ENCODE measurements at regions not wholly inside any gene's neighbourhood (a gene's known extent, or its start where the extent isn't known, plus 50 kb on each side); places are given as distances from the start of the nearest gene placed in this dataset.

DNA sequence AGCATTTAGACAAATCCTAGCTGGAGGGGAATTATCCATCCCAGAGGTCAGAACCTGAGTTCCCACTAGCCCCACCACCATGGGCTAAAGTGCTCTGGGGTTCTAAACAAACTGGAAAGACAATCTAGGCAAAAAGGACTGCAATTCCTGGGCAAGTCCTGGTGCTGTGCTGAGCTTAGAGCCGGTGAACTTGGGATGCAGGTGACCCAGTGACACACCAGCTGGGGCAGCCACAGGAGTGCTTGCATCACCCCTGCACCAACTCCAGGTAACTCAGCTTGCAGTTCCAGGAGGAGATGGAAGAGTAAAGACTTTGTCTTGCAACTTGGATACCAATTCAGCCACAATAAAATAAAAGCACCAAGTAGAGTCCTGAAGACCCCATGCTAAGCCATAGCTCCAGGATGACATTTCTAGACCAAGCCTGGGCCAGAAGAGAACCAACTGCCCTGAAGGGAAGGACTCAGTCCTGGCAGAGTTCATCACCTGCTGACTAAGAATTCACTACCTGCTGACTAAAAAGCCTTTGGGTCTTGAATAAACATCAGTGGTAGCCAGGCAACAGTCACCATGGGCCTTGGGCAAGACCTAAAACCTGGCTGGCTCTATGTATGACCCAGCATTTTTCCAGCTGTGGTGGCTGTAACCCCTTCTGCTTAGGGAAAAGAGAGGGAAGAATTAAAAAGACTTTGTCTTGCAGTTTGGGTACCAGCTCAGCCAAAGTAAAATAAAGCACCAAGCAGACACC lies 223.4 kb upstream of the DIO2 start:
- H3K27me3 ChIP-seq (ENCODE audit: insufficient read depth) = no peaks in the 10 kb centered on the region
- ChIA-PET POLR2A (no interaction called here), CTCF (no interaction called here)
- no peak overlapping the region for H3K4me2 ChIP-seq
- H3F3A ChIP-seq (replicated peaks; ENCODE audit: insufficient read depth) = no peaks in the 10 kb centered on the region
- no peaks in the 10 kb centered on the region for H4K20me1 ChIP-seq (ENCODE audit: insufficient read depth)
- no peaks in the 10 kb centered on the region for H3K9me2 ChIP-seq
- no peaks in the 10 kb centered on the region for H3K4me1 ChIP-seq (ENCODE audit: control insufficient read depth in 1 of 2, insufficient read depth in 2 of 2, low read depth in 1 of 2, low read length in 1 of 2)
- no peaks in the 10 kb centered on the region for H3K9me3 ChIP-seq
- H3K79me2 ChIP-seq (ENCODE audit: insufficient read depth) = no peaks in the 10 kb centered on the region
- 71% methylated on average over 1 of the region's 1 CpG for WGBS (ENCODE audit: low lambda C conversion rate)
- DNase-seq = no peak
- H3K4me3 ChIP-seq (ENCODE audit: low read depth in 2 of 2, low read length in 1 of 2) = no peak overlapping the region
- H3K9ac ChIP-seq = no peak overlapping the region
- H2AFZ ChIP-seq (ENCODE audit: low read depth) = no peak overlapping the region
- no peaks in the 10 kb centered on the region for H3K36me3 ChIP-seq (replicated peaks in 1 of 2; ENCODE audit: control insufficient read depth in 1 of 2, insufficient read depth in 2 of 2, low read length in 1 of 2)
- TF ChIP-seq TAF1 (IDR thresholded peaks at IDR 0.05; ENCODE audit: borderline replicate concordance, low read depth, low read length) (no peak), GATA2 (CRISPR knock-in tag; IDR thresholded peaks at IDR 0.05) (no peak), NFIC (IDR thresholded peaks at IDR 0.05; ENCODE audit: borderline replicate concordance) (no peak), NRF1 (IDR thresholded peaks at IDR 0.05; ENCODE audit: low read depth, low read length) (no peak), CHD2 (IDR thresholded peaks at IDR 0.05; ENCODE audit: low read length, partially characterized antibody) (no peak), FOSL2 (IDR thresholded peaks at IDR 0.05; ENCODE audit: borderline replicate concordance, low read depth) (no peak)
- no peak overlapping the region for H3K27ac ChIP-seq (ENCODE audit: low read depth in 2 of 2, low read length in 1 of 2)

DNA sequence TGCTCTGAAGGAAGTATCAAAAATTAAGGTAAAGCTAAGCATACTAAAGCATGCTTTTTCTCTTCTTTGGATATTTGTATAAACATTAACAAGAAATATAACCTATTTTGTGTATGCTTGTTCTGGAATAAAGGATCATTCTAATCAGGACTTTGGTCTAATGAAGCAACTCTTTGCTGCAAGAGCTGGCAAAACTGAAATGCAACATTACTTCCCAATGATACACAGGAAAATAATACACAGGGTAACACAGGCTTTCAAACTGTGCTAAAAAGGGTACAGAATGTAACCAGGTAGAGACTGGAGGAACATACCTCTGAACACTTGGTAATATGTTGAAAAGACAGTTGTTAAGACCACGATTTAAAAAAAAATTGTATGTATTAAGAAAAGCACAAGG lies 222.5 kb upstream of the DIO2 start:
- Histone ChIP-seq H3K9me2 (no peaks in the 10 kb centered on the region), H4K20me1 (ENCODE audit: insufficient read depth) (no peaks in the 10 kb centered on the region), H3K27me3 (ENCODE audit: insufficient read depth) (no peaks in the 10 kb centered on the region), H3K4me3 (ENCODE audit: low read depth in 2 of 2, low read length in 1 of 2) (no peak overlapping the region), H3K4me1 (ENCODE audit: control insufficient read depth in 1 of 2, insufficient read depth in 2 of 2, low read depth in 1 of 2, low read length in 1 of 2) (no peaks in the 10 kb centered on the region), H3K9ac (no peak overlapping the region), H2AFZ (ENCODE audit: low read depth) (no peak overlapping the region), H3K36me3 (replicated peaks in 1 of 2; ENCODE audit: control insufficient read depth in 1 of 2, insufficient read depth in 2 of 2, low read length in 1 of 2) (no peaks in the 10 kb centered on the region), H3F3A (replicated peaks; ENCODE audit: insufficient read depth) (no peaks in the 10 kb centered on the region), H3K79me2 (ENCODE audit: insufficient read depth) (no peaks in the 10 kb centered on the region), H3K4me2 (no peak overlapping the region), H3K27ac (ENCODE audit: low read depth in 2 of 2, low read length in 1 of 2) (no peak overlapping the region), H3K9me3 (no peaks in the 10 kb centered on the region)
- TF ChIP-seq RXRA (IDR thresholded peaks at IDR 0.05; ENCODE audit: borderline replicate concordance, low read depth) = no peak
- TF ChIP-seq, protein P1, sequence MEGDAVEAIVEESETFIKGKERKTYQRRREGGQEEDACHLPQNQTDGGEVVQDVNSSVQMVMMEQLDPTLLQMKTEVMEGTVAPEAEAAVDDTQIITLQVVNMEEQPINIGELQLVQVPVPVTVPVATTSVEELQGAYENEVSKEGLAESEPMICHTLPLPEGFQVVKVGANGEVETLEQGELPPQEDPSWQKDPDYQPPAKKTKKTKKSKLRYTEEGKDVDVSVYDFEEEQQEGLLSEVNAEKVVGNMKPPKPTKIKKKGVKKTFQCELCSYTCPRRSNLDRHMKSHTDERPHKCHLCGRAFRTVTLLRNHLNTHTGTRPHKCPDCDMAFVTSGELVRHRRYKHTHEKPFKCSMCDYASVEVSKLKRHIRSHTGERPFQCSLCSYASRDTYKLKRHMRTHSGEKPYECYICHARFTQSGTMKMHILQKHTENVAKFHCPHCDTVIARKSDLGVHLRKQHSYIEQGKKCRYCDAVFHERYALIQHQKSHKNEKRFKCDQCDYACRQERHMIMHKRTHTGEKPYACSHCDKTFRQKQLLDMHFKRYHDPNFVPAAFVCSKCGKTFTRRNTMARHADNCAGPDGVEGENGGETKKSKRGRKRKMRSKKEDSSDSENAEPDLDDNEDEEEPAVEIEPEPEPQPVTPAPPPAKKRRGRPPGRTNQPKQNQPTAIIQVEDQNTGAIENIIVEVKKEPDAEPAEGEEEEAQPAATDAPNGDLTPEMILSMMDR (IDR thresholded peaks at IDR 0.05) = no peak
- no peak for TF ChIP-seq RCOR1 (IDR thresholded peaks at IDR 0.05; ENCODE audit: low read length)
- no peak for TF ChIP-seq GATA2 (CRISPR knock-in tag; IDR thresholded peaks at IDR 0.05)
- TF ChIP-seq FOXM1 (IDR thresholded peaks at IDR 0.05; ENCODE audit: low read depth) = no peak
- TF ChIP-seq PBX3 (IDR thresholded peaks at IDR 0.05) = no peak
- ChIA-PET POLR2A (no interaction called here), CTCF (no interaction called here)
- no peak for DNase-seq
- 28% methylated on average over 1 of the region's 1 CpG for WGBS (ENCODE audit: low lambda C conversion rate)
